HepG2 (cell line): ENCODE measurements at regions not wholly inside any gene's neighbourhood (a gene's known extent, or its start where the extent isn't known, plus 50 kb on each side); places are given as distances from the start of the nearest gene placed in this dataset.
"Not testable (repeated sequence)": the region's sequence is repeated elsewhere in the genome, so short reads cannot be mapped to it uniquely, and the experiment has no call there.

Experiments
- ATAC-seq: fragments of 200-7000 bp; cut with Tn5 transposase; 3 replicates; pipeline ENCODE4 v1.9.1; 2020; ENCODE audit warnings: mild to moderate bottlenecking, moderate library complexity
- BruUV-seq: library from RNA; stranded (reverse); fragments of 400-500 nt; replicated peaks from 2 replicates; lab custom pipeline; 2021; lab: Mats Ljungman, UMichigan
- CTCF ChIA-PET: fragments of 300-600 bp; formaldehyde crosslinking; extraction: SDS; loops from one replicate; lab custom pipeline; 2021; ENCODE audit warnings: low total read pairs, inconsistent platforms, low intra/inter-chr PET ratio; lab: Yijun Ruan, JAX
- POLR2A ChIA-PET: fragments of 350-600 bp; sonication (Branson Sonifier 250); formaldehyde crosslinking; loops from one replicate; lab custom pipeline; 2020; ENCODE audit warnings: antibody characterized with exemption, inconsistent platforms; lab: Yijun Ruan, JAX
- DNase-seq: peaks from one replicate; pipeline ENCODE4 v3.0.0-alpha.2; 2015; ENCODE audit warnings: low spot score
- FAIRE-seq: peaks from 3 replicates; lab custom pipeline; 2011; peaks lifted over from hg19 to GRCh38; lab: Jason Lieb, UNC
- H2AFZ ChIP-seq: one replicate; pipeline ENCODE4 v1.6.1; 2011; ENCODE audit warnings: low read length, inconsistent platforms
- H3K27ac ChIP-seq: fragments of 300-600 bp; 3 replicates; pipeline ENCODE4 v1.8.0; 2011; ENCODE audit warnings: mixed run types, mild to moderate bottlenecking, mixed read lengths, low read length, inconsistent platforms; ENCODE audit not compliant: insufficient read depth; ENCODE audit errors: extremely low read length
- H3K27me3 ChIP-seq, 2 experiments: fragments of 200-600 bp in 1 of 2; 2 replicates in 1 of 2; 3 replicates in 1 of 2; pipeline versions ENCODE4 v1.6.0 to v1.8.0; 2011; ENCODE audit warnings: low read length in 2 of 2, mild to moderate bottlenecking in 2 of 2, moderate library complexity in 2 of 2, inconsistent platforms in 1 of 2; ENCODE audit not compliant: insufficient read depth in 2 of 2, control insufficient read depth in 1 of 2
- H3K36me3 ChIP-seq, 2 experiments: fragments of 200-600 bp in 1 of 2; replicated peaks in 1 of 2; 2 replicates in 1 of 2; 3 replicates in 1 of 2; pipeline versions ENCODE4 v1.5.1 to v1.8.0; 2011; ENCODE audit warnings: low read length in 2 of 2, inconsistent platforms in 1 of 2; ENCODE audit not compliant: insufficient read depth in 2 of 2, control insufficient read depth in 1 of 2
- H3K4me1 ChIP-seq: 2 replicates; pipeline ENCODE4 v1.5.1; 2012; ENCODE audit warnings: low read length, inconsistent platforms; ENCODE audit not compliant: insufficient read depth
- H3K4me2 ChIP-seq: 2 replicates; pipeline ENCODE4 v1.6.0; 2011; ENCODE audit warnings: low read depth, low read length, inconsistent platforms
- H3K4me3 ChIP-seq, 3 experiments: fragments of 200-600 bp in 1 of 3; sonication (generic), shearing (Covaris generic) in 1 of 3; replicated peaks in 1 of 3; 2 replicates each; pipeline ENCODE4 v1.5.1; 2011 to 2016; ENCODE audit warnings: low read length in 3 of 3, inconsistent platforms in 2 of 3, low read depth in 2 of 3, mild to moderate bottlenecking in 2 of 3, control low read depth in 1 of 3, mixed read lengths in 1 of 3; ENCODE audit not compliant: insufficient read depth in 1 of 3
- H3K79me2 ChIP-seq: one replicate; pipeline ENCODE4 v1.6.1; 2011; ENCODE audit warnings: low read length, inconsistent platforms; ENCODE audit not compliant: insufficient read depth
- H3K9ac ChIP-seq: 2 replicates; pipeline ENCODE4 v1.6.0; 2011; ENCODE audit warnings: mild to moderate bottlenecking, low read depth, low read length, inconsistent platforms; ENCODE audit not compliant: insufficient read depth
- H3K9me3 ChIP-seq: 2 replicates; pipeline ENCODE4 v1.5.1; 2012; ENCODE audit warnings: mild to moderate bottlenecking, low read length
- H4K20me1 ChIP-seq: 2 replicates; pipeline ENCODE4 v1.6.0; 2011; ENCODE audit warnings: inconsistent platforms, mild to moderate bottlenecking, low read length, moderate library complexity; ENCODE audit not compliant: insufficient read depth
- ARID4A ChIP-seq: sonication (generic); formaldehyde crosslinking; IDR thresholded peaks from 2 replicates; pipeline ENCODE4 v1.5.0; 2020; ENCODE audit warnings: mild to moderate bottlenecking, missing genetic modification reagents, borderline replicate concordance
- GLI4 ChIP-seq: sonication (generic); formaldehyde crosslinking; IDR thresholded peaks from 2 replicates; pipeline ENCODE4 v1.5.1; 2020; ENCODE audit warnings: missing genetic modification reagents, mild to moderate bottlenecking, moderate library complexity, borderline replicate concordance
- HOXA3 ChIP-seq: sonication (generic); formaldehyde crosslinking; IDR thresholded peaks from 2 replicates; pipeline ENCODE4 v1.5.0; 2020; ENCODE audit warnings: missing genetic modification reagents
- IKZF1 ChIP-seq: fragments of 450-650 bp; IDR thresholded peaks from 2 replicates; pipeline ENCODE4 v1.7.1; 2016
- MEIS2 ChIP-seq: sonication (generic); formaldehyde crosslinking; IDR thresholded peaks from 2 replicates; pipeline ENCODE4 v1.9.0; 2021; ENCODE audit warnings: mild to moderate bottlenecking, missing genetic modification reagents
- SMC3 ChIP-seq: IDR thresholded peaks from 2 replicates; pipeline ENCODE4 v1.6.1; 2011; ENCODE audit warnings: low read length, improper control_type of control experiment
- ZEB1 ChIP-seq: IDR thresholded peaks from 2 replicates; pipeline ENCODE4 v1.6.1; 2012; ENCODE audit warnings: mild to moderate bottlenecking, low read depth, inconsistent platforms; ENCODE audit not compliant: insufficient replicate concordance
- ZNF143 ChIP-seq: sonication (generic); formaldehyde crosslinking; IDR thresholded peaks from 2 replicates; pipeline ENCODE4 v1.4.0; 2020; ENCODE audit warnings: missing genetic modification reagents
- ZNF24 ChIP-seq: fragments of 450-650 bp; IDR thresholded peaks from 2 replicates; pipeline ENCODE4 v1.6.1; 2017; ENCODE audit warnings: antibody characterized with exemption, mild to moderate bottlenecking
- ZNF558 ChIP-seq: sonication (generic); formaldehyde crosslinking; IDR thresholded peaks from 2 replicates; pipeline ENCODE4 v1.9.0; 2022; ENCODE audit warnings: mild to moderate bottlenecking, missing genetic modification reagents, borderline replicate concordance
- WGBS: methylation state at CpG from one replicate; pipeline ENCODE4 v1.1.6; 2017; ENCODE audit warnings: low lambda C conversion rate; 5-methylcytosine and 5-hydroxymethylcytosine counted together
- in situ Hi-C: cut with HindIII; loops from 2 replicates; pipeline ENCODE4 v1.10.0; 2017; ENCODE audit warnings: low pct_unique_long_range_greater_than_20kb; ENCODE audit not compliant: extremely low pct_ligation_motif_present
- intact Hi-C: fragments of 100-400 bp; cut with micrococcal nuclease; formaldehyde crosslinking; loops from one replicate; pipeline ENCODE4 v1.10.0; 2022; ENCODE audit not compliant: unreplicated experiment

DNA sequence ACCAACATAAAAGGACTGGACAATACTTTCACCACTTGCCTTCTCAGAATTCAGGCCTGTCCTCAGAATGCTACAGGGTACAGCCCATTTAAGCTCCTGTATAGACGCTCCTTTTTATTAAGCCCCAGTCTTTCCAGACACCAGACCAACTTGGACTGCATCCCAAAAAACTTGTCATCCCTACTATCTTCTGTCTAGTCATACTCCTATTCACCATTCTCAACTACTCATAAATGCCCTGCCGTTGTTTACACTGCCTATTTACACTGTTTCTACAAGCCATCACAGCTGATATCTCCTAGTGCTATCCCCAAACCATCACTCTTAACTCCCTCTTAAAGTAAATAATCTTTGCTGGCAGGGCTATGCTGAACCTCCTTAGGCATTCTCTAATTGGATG is 123.2 kb upstream of the RMP24 start:
- H3K27ac ChIP-seq, H3K4me2 ChIP-seq, H3K79me2 ChIP-seq, POLR2A ChIA-PET, H3K4me3 ChIP-seq, H2AFZ ChIP-seq, DNase-seq, CTCF ChIA-PET, intact Hi-C loops, H3K4me1 ChIP-seq, H3K9me3 ChIP-seq, in situ Hi-C loops, ATAC-seq, H3K36me3 ChIP-seq, H3K9ac ChIP-seq, H4K20me1 ChIP-seq, BruUV-seq, FAIRE-seq: not testable (repeated sequence)
- H3K27me3 ChIP-seq: peaks cover 0 to 24% of the 10 kb centered on the region in 2 experiments; a peak in 2 of 5 replicates
- 1% methylated on average over 2 of the region's 2 CpGs for WGBS

DNA sequence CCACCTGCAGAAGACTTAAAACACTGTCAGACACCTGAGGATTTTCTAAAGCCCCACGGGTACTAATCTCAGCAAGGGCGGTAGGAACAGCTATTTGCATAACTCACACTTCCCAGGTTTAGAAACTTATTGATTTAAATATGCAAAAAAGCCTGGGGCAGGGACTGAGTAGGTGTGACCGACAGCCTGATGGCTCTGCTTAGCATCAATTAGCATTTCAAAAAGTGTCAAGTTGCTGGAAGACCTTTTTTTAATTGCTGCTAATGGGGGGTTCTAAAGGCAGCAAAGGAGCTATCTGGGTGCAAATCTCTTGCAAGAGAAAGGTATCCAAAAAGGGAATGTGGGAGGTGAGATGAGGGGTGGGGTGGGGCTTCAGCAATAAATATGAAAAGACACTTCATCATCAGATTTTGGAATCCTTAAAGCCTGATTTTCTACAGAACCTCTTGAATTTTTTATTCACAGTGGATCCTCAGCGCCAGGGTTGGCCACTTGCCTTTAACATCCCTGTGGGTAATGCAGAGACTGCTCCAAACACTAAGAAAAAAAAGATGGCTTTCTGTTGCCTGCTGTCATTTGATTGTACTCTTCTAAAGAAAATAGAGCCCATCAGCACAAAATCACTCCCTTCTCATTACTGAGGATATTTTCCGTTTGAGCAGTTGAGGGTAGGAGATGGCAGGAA is 121.1 kb upstream of the RMP24 start:
- ATAC-seq: no peak
- CTCF ChIA-PET: no interaction called here
- H3K9ac ChIP-seq: no peak overlapping the region
- H4K20me1 ChIP-seq: no peaks in the 10 kb centered on the region
- no peaks in the 10 kb centered on the region for H3K79me2 ChIP-seq
- intact Hi-C loops: no loop called here
- H3K4me1 ChIP-seq: no peaks in the 10 kb centered on the region
- H3K4me2 ChIP-seq: no peak overlapping the region
- 0% methylated on average over 5 of the region's 5 CpGs for WGBS
- in situ Hi-C loops: no loop called here
- H3K27ac ChIP-seq: no peak overlapping the region
- POLR2A ChIA-PET: no interaction called here
- FAIRE-seq: no peak
- no peaks in the 10 kb centered on the region for H3K9me3 ChIP-seq
- no peak for DNase-seq
- no peak overlapping the region for H3K4me3 ChIP-seq
- TF ChIP-seq GLI4 (CRISPR knock-in tag): no peak
- TF ChIP-seq HOXA3: no peak
- TF ChIP-seq ZNF24: no peak
- TF ChIP-seq MEIS2 (CRISPR knock-in tag): no peak
- no peak for TF ChIP-seq ZNF558 (CRISPR knock-in tag)
- TF ChIP-seq ARID4A: no peak
- TF ChIP-seq ZEB1: no peak
- no peak for TF ChIP-seq IKZF1
- no peak for TF ChIP-seq ZNF143 (CRISPR knock-in tag)
- no peak for TF ChIP-seq SMC3
- TF ChIP-seq, all 625 proteins: peak for 0
- H3K36me3 ChIP-seq: no peaks in the 10 kb centered on the region
- H2AFZ ChIP-seq: no peak overlapping the region
- no TSS peak for BruUV-seq
- H3K27me3 ChIP-seq: peaks cover 0 to 24% of the 10 kb centered on the region in 2 experiments; a peak in 2 of 5 replicates
